ENCODE measurements at regions not wholly inside any gene's neighbourhood (a gene's known extent, or its start where the extent isn't known, plus 50 kb on each side); places are given as distances from the start of the nearest gene placed in this dataset.

- 88 to 99% methylated on average over 7 of the region's 7 CpGs for WGBS, 2 donors
- no peaks in the 10 kb centered on the region for H3K36me3 ChIP-seq
- H3K4me1 ChIP-seq, result no peaks in the 10 kb centered on the region
- no peak overlapping the region for H3K4me3 ChIP-seq (replicated peaks in 1 of 3)
- no peaks in the 10 kb centered on the region for H3K27me3 ChIP-seq
- intact Hi-C loops (cut with DNase I), result no loop called here
- TF ChIP-seq CTCF (IDR thresholded peaks at IDR 0.05) (no peak), POLR2A (IDR thresholded peaks at IDR 0.05) (no peak)
- DNase-seq, result no peak
- H3K27ac ChIP-seq, result no peak overlapping the region
- no peaks in the 10 kb centered on the region for H3K9me3 ChIP-seq
Observed at GRCh38 chr5:51843893-51844292, 460.6 kb downstream of the ISL1 start.

- WGBS, 2 donors, result 78 to 81% methylated on average over 2 of the region's 2 CpGs
- intact Hi-C loops (cut with DNase I), result no loop called here
- no peaks in the 10 kb centered on the region for H3K4me1 ChIP-seq
Observed at GRCh38 chr5:51846015-51846414, 462.8 kb downstream of the ISL1 start.

GRCh38 chr5:51859624-51860023 is 476.4 kb downstream of the ISL1 start:
- TF ChIP-seq CTCF (IDR thresholded peaks at IDR 0.05) (no peak), POLR2A (IDR thresholded peaks at IDR 0.05) (no peak)
- intact Hi-C loops (cut with DNase I), result no loop called here
- no peaks in the 10 kb centered on the region for H3K27me3 ChIP-seq
- H3K4me1 ChIP-seq, result no peaks in the 10 kb centered on the region
- no peak overlapping the region for H3K27ac ChIP-seq
- 67 to 74% methylated on average over 4 of the region's 4 CpGs for WGBS, 2 donors
- H3K4me3 ChIP-seq (replicated peaks in 1 of 3), result no peak overlapping the region
- H3K36me3 ChIP-seq, result no peaks in the 10 kb centered on the region
- DNase-seq, result no peak
- no peaks in the 10 kb centered on the region for H3K9me3 ChIP-seq

More at GRCh38 chr5:51846015-51846414, 462.8 kb downstream of the ISL1 start:
- Histone ChIP-seq H3K36me3 (no peaks in the 10 kb centered on the region), H3K27me3 (no peaks in the 10 kb centered on the region), H3K4me3 (replicated peaks in 1 of 3) (no peak overlapping the region), H3K27ac (no peak overlapping the region), H3K9me3 (no peaks in the 10 kb centered on the region)
- DNase-seq, result no peak
- TF ChIP-seq POLR2A (IDR thresholded peaks at IDR 0.05), result no peak
- TF ChIP-seq CTCF (IDR thresholded peaks at IDR 0.05), result no peak

GRCh38 chr5:51860532-51861018 is 477.3 kb downstream of the ISL1 start:
- Histone ChIP-seq H3K9me3 (no peaks in the 10 kb centered on the region), H3K27me3 (no peaks in the 10 kb centered on the region), H3K4me1 (no peaks in the 10 kb centered on the region), H3K27ac (no peak overlapping the region), H3K36me3 (no peaks in the 10 kb centered on the region), H3K4me3 (replicated peaks in 1 of 3) (no peak overlapping the region)
- intact Hi-C loops (cut with DNase I), result no loop called here
- TF ChIP-seq POLR2A (IDR thresholded peaks at IDR 0.05), result no peak
- TF ChIP-seq CTCF (IDR thresholded peaks at IDR 0.05), result no peak
- DNase-seq, result no peak
- WGBS, 2 donors, result 72 to 83% methylated on average over 1 of the region's 1 CpG

GRCh38 chr5:51872144-51872543 is 488.9 kb downstream of the ISL1 start:
- H3K27ac ChIP-seq, result no peak overlapping the region
- H3K36me3 ChIP-seq, result no peaks in the 10 kb centered on the region
- no peaks in the 10 kb centered on the region for H3K9me3 ChIP-seq
- DNase-seq, result no peak
- H3K4me3 ChIP-seq (replicated peaks in 1 of 3), result no peak overlapping the region
- intact Hi-C loops (cut with DNase I), result no loop called here
- WGBS, 2 donors, result 88 to 90% methylated on average over 2 of the region's 2 CpGs
- no peaks in the 10 kb centered on the region for H3K27me3 ChIP-seq
- TF ChIP-seq POLR2A (IDR thresholded peaks at IDR 0.05) (no peak), CTCF (IDR thresholded peaks at IDR 0.05) (no peak)
- H3K4me1 ChIP-seq, result no peaks in the 10 kb centered on the region

All from thyroid gland (tissue), 4 donors.